ENCODE measurements at regions not wholly inside any gene's neighbourhood (a gene's known extent, or its start where the extent isn't known, plus 50 kb on each side); places are given as distances from the start of the nearest gene placed in this dataset.

DNA sequence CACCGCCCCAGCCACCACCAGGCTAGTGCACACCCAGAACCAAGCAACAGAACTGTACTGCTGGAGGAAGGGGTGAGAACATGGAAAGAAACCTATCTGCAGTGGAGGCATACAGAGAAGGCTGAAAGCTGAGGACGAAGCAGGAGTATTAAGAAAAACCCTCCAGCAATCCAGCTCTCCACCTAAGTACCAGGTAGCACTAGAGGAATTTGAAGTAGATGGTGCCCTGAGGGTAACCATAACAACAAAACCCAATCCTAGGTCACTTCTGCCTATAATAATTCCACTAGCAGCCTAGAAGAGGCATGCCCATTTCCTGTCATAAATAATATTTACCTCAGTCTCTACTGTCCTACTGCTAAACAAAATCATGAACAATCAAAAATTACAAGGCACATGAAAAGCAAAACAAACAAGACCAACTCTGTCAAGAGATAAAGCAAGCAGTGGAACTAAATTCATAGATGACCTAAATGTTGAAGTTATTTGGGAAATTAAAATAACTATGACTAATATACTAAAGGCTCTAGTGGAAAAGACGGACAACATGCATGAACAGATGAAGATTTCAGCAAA is 51.1 kb downstream of the HYCC1 start:
- no peak for DNase-seq
- TF ChIP-seq POLR2A (IDR thresholded peaks at IDR 0.05; ENCODE audit: low read length) (no peak), GATA1 (IDR thresholded peaks at IDR 0.05; ENCODE audit: low read depth, low read length) (no peak)

DNA sequence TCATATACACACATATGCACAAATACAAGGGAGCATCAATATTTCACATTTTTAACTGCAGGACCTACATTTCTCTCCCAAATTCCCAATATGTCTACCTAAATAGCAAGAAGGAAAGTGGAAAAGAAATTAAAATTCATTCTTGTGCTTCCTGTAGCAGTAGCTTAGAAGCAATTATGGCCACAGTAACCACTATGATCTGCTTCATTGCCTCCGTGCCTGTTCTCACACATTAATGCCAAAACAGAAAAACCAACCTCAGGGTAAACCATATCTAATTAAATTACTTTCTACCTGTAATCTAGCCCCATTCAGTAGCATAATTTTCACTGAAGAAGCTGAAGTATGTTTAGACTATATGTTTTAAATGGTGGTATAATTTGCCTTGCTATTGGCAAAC is 55.2 kb downstream of the HYCC1 start:
- no peak for TF ChIP-seq POLR2A (IDR thresholded peaks at IDR 0.05; ENCODE audit: low read length)
- TF ChIP-seq GATA1 (IDR thresholded peaks at IDR 0.05; ENCODE audit: low read depth, low read length) = no peak
- DNase-seq = no peak

DNA sequence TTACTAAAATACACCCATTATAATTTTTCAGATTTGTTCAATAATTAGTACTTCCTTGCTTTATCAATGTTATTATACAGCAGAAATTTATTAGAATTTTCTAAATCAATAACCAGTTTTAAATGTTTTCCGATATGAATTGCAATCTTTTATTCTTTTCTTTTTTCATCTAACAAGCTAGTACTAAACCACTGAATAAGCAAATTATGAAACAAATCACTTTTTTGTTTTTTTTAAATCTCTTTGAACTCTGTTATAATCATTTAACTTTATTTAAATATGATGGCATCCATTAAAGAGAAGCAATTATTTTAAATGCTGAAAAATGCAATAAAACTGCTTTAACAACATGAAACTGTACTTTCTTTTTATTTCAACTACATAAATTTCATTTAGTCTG is 59.7 kb downstream of the HYCC1 start:
- TF ChIP-seq GATA1 (IDR thresholded peaks at IDR 0.05; ENCODE audit: low read depth, low read length) (no peak), POLR2A (IDR thresholded peaks at IDR 0.05; ENCODE audit: low read length) (no peak)
- DNase-seq = no peak

DNA sequence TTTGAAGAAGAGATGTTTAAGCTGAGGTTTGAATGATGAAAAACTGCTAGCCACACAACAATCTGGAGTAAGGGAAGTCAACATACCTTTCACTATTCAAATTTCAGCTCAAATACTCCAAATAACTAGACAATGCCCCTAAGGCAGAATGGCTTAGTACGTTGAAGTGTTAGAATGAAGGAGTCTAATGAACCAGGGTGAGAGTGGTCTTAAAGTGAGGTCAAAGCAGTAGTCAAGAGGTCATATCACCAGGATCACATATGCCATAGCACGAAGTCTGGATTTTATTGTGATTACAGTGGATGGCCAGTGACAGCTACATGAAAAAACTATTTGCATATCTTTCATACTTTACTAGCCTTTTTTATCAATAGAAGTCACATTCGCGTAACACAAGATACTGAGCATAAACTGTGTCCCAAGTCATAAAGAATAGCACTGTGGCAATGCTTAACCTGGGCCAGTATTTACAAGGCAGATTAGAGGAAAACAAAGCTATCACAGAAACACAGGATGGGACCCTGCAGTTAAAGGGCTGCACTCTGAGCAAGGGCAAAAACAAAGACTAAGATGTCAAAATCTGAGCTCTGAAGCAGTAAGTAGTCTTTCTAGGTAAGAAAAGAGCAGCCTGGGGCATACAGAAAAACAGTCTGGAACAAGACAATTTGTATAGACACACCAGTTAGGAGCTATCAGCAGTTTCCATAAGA is 61.5 kb downstream of the HYCC1 start:
- DNase-seq = peak in 1 of 2 experiments; percentile 5
- TF ChIP-seq POLR2A (IDR thresholded peaks at IDR 0.05; ENCODE audit: low read length) = no peak
- TF ChIP-seq GATA1 (IDR thresholded peaks at IDR 0.05; ENCODE audit: low read depth, low read length) = no peak

DNA sequence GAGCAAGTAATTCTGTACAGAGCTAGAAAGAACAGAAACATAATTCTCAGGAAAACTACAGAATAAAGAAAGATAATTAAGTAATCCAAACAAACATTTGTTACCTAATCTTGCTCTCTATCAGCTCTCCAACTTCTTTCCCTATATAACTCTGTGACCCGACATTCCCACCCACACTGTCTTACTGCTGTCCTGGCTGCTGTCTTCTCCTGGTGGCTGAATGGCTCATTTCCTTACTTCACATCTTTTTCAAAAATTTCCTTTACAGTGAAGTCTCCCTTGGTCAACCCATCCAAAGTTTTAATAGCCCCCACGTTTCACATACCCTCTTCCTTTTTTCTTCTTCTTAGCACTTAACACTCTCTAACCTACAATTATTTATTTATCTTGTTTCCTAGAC is 64.0 kb downstream of the HYCC1 start:
- no peak for TF ChIP-seq POLR2A (IDR thresholded peaks at IDR 0.05; ENCODE audit: low read length)
- TF ChIP-seq GATA1 (IDR thresholded peaks at IDR 0.05; ENCODE audit: low read depth, low read length) = no peak
- DNase-seq = no peak

DNA sequence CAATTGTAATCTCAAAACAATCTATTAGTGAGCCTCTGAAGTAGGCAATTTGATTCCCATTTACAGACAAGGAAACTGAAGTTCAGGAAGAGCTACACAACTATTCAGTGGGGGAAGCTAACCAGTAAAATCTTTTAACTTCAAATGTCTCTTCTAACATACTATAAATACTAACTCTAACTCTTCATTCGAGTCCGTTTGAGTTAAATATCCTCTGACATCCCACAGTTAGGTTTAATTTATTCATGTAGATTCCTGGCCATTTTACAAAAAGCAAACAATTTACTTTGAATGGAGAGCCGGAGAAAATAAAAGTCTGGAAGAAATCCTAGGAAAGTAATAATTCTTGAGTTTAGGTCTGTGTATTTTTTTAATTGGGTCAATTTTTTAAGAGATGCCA is 64.7 kb downstream of the HYCC1 start:
- no peak for TF ChIP-seq POLR2A (IDR thresholded peaks at IDR 0.05; ENCODE audit: low read length)
- no peak for TF ChIP-seq GATA1 (IDR thresholded peaks at IDR 0.05; ENCODE audit: low read depth, low read length)
- no peak for DNase-seq

DNA sequence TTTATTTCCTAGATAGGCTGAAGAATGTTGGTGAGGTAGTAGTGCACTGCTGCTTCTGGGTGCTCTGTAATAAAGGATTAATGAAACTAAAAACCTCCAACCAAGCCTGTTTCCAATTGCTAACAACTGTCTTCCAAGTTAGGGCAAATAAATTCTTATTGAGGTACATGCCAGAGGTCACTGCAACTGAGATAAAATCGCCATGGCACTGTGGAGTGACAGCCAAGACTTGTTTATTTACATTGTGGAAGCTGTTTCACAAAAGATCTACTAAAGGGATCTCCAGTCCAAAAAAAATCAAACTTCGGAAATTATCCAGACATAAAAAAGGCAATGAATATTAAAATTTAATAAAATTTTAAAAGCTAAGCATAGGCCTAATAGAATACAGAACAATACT is 65.2 kb downstream of the HYCC1 start:
- TF ChIP-seq POLR2A (IDR thresholded peaks at IDR 0.05; ENCODE audit: low read length) (no peak), GATA1 (IDR thresholded peaks at IDR 0.05; ENCODE audit: low read depth, low read length) (no peak)
- no peak for DNase-seq

DNA sequence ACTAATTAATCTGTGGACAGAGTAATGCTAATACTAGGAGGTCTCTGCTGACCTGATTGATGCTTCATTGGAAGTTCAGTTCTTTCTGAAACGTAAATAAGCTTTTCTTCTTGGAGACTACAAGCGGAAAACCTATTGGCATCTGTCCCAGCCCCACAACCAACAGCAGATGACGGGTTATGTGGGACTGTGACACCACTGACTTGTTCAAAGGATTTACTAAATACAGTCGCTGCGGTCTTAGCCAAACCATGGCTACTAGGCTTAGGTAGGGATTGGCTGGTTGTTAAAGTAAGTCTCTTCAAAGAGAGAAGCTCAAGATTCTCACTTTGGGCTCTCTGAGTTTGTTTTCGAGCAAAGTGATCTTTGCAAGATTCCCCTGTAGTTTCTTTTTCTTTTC is 68.3 kb downstream of the HYCC1 start:
- DNase-seq = no peak
- TF ChIP-seq GATA1 (IDR thresholded peaks at IDR 0.05; ENCODE audit: low read depth, low read length) (no peak), POLR2A (IDR thresholded peaks at IDR 0.05; ENCODE audit: low read length) (no peak)

DNA sequence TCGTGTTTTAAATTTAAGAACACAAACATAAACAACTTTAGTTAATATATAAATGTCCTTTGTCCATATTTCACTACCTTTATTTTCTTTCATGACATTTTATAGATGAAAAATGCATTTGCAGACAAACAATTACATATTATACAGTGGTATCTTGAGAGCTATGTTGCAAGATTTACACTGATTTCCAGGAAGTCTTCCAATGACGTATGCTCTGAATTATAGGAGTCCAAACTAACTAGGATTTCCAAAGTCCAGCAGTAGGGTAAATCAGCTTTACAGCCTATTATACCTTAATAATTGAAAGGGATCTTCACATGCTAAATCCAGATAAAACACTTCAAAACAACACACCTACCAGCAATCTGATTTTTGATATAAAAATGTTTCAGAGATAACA is 69.4 kb downstream of the HYCC1 start:
- TF ChIP-seq GATA1 (IDR thresholded peaks at IDR 0.05; ENCODE audit: low read depth, low read length) = no peak
- no peak for TF ChIP-seq POLR2A (IDR thresholded peaks at IDR 0.05; ENCODE audit: low read length)
- no peak for DNase-seq

DNA sequence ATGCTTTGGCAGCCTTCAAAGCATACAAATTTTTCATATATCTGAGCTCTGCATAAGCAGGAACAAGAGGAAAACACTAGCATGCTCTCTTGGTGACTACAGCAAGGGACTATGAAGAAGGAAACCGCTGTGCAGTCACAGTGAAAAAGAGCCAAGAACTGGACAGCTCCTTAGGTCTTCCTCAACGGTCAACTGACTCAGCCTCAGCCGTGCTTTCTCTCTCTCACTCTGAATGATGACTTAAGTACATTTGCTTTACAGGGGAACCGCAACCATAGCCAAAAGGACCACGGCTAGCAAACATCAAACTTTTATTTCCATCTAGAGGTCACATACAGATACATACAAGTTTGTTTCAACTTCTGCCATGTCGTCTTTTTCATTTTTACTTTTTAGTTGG is 69.9 kb downstream of the HYCC1 start:
- DNase-seq = no peak
- TF ChIP-seq GATA1 (IDR thresholded peaks at IDR 0.05; ENCODE audit: low read depth, low read length) (no peak), POLR2A (IDR thresholded peaks at IDR 0.05; ENCODE audit: low read length) (no peak)

DNA sequence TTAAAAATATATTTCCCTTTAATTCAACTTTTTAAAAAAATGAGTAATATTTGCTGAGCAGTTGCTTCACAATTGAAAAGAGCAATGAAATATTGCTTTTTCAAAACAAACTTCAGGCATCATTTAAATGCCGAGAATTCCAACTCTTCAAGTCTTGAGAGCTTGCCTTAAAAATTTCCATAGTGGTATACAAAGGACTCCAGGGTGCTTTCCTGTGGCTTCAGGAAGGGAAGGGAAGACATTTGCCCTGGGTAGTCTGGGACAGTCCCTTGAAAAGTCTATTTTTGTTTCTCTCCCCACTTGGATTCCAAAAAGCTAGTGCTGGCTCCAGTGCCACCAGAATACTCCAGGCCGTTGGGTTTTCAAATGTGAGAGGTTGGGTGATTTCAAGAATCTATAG is 71.7 kb downstream of the HYCC1 start:
- no peak for DNase-seq
- no peak for TF ChIP-seq POLR2A (IDR thresholded peaks at IDR 0.05; ENCODE audit: low read length)

DNA sequence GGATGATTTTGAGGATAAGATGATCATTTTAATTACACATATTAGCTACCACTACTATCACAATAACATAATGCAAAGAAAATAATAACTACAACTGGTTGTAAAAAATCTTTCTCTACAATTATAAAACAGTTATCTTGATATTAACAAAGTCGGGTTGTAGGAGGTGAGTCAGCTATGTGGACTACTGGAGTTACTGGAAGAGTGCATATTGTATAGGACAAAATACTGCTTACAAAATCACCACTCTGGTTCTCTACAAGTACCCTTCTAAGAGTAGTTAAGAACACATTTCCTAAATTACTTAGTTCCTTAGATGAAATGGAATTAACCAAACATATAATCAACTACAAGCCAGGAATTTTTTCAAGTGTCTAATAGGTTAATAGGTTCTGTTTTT is 74.1 kb downstream of the HYCC1 start:
- TF ChIP-seq GATA1 (IDR thresholded peaks at IDR 0.05; ENCODE audit: low read depth, low read length) (no peak), POLR2A (IDR thresholded peaks at IDR 0.05; ENCODE audit: low read length) (no peak)
- no peak for DNase-seq

DNA sequence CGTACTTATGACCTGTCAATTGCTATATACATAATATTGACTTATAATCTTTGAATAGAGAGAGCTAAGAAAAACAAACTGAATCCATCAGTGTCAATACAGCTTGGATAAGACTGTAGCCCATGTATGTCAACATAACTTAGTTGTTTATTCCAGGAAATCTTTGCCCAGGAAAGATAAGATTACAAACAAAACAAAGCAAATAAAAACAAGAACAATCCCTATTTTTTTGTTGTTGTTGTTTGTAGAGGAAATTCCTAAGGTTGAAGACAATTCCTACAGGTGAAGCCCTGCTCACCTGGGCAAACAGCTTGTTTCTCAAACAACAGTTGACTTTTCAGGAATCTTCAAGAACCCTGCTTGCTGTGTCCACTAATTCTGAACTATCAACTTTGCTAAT is 76.0 kb downstream of the HYCC1 start:
- TF ChIP-seq GATA1 (IDR thresholded peaks at IDR 0.05; ENCODE audit: low read depth, low read length) = no peak
- no peak for TF ChIP-seq POLR2A (IDR thresholded peaks at IDR 0.05; ENCODE audit: low read length)

DNA sequence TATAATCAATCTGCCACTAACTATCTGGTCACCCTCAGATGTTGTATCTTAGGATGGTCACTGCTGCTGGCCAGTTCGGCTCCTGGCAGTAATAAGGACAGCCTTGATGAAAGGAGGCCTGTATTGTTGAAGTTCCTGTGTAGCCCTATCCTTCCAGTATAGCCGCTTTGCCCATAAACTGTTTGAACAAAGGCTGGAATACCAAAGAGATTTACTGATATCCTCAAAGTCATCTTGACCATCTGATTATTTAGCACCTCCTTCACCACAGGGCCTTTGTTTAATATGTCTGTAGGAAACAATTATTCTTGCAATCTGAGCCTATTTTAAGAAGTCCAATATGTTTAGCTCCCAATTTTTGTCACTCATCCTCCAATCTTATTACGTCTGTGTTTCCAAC is 77.7 kb downstream of the HYCC1 start:
- no peak for DNase-seq
- no peak for TF ChIP-seq GATA1 (IDR thresholded peaks at IDR 0.05; ENCODE audit: low read depth, low read length)
- TF ChIP-seq POLR2A (IDR thresholded peaks at IDR 0.05; ENCODE audit: low read length) = no peak

More for the DNA sequence above, 76.0 kb downstream of the HYCC1 start:
- DNase-seq = no peak

DNA sequence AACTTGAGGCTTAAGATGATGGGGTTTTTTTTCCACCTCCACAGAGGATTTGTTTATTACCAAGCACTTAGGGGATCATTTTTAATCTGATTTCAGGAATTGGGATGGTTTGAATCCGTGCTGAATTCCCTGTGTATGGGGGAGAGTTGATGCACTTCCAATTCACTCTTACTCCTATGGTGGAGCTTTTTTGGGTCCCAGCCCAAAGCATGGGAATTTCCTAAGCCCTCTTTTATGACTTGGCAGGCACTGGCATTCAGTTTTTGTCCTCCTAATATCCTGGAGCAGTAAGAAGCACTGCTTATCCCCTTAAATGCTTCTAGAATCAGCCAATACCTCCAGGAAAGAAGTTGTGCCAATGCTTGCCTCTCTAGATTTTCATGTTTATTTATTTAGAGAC is 78.7 kb downstream of the HYCC1 start:
- DNase-seq = no peak
- no peak for TF ChIP-seq POLR2A (IDR thresholded peaks at IDR 0.05; ENCODE audit: low read length)
- TF ChIP-seq GATA1 (IDR thresholded peaks at IDR 0.05; ENCODE audit: low read depth, low read length) = no peak

Data from erythroblast (primary cell).